WERI-Rb-1 (cell line): ENCODE measurements at regions not wholly inside any gene's neighbourhood (a gene's known extent, or its start where the extent isn't known, plus 50 kb on each side); places are given as distances from the start of the nearest gene placed in this dataset.

Source experiments
- DNase-seq: peaks from one replicate; pipeline ENCODE4 v3.0.0-alpha.2; 2020
- H3K27ac ChIP-seq: fragments of 250-450 bp; sonication (Bioruptor Pico); 2 replicates; pipeline ENCODE4 v1.5.1; 2020; ENCODE audit warnings: mild to moderate bottlenecking, moderate library complexity
- H3K27me3 ChIP-seq: fragments of 250-450 bp; sonication (Bioruptor Pico); 2 replicates; pipeline ENCODE4 v1.5.1; 2021; ENCODE audit warnings: mild to moderate bottlenecking, low read depth, moderate library complexity; ENCODE audit not compliant: insufficient read depth, severe bottlenecking
- H3K36me3 ChIP-seq: fragments of 250-450 bp; sonication (Bioruptor Pico); 2 replicates; pipeline ENCODE4 v1.5.1; 2020; ENCODE audit warnings: mild to moderate bottlenecking, moderate library complexity
- H3K4me3 ChIP-seq: 2 replicates; pipeline ENCODE4 v1.5.1; 2011; ENCODE audit warnings: low read depth, mild to moderate bottlenecking, control low read depth, low read length
- H3K9me3 ChIP-seq: fragments of 250-450 bp; sonication (Bioruptor Pico); 2 replicates; pipeline ENCODE4 v1.5.1; 2021; ENCODE audit warnings: mild to moderate bottlenecking, moderate library complexity; ENCODE audit not compliant: severe bottlenecking
- TF ChIP-seq, protein P1 (sequence below): IDR thresholded peaks from 2 replicates; pipeline ENCODE4 v1.5.1; 2011; ENCODE audit warnings: low read depth, mild to moderate bottlenecking, control low read depth, inconsistent platforms, low read length

DNA sequence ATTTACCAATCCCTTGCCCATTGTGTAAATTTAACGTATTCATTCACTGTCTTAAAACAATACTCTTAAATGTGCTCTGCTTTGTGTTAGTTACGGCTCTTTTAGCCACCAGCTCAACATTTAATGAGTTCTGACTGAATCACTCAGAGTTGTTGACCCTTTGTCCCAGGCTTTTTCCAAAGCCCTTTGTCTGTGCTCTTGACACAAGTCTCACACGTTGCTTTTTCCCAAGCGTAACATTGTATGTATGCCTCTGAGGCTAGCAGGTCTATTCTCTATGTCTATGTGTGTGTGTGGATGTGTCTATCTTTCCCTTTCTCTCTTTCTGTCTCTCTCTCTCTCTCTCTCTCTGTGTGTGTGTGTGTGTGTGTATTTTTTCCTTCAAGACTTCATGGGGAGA is 435.4 kb upstream of the GOLIM4 start:
- Histone ChIP-seq H3K36me3 (no peaks in the 10 kb centered on the region), H3K27me3 (no peaks in the 10 kb centered on the region), H3K9me3 (no peaks in the 10 kb centered on the region), H3K27ac (no peak overlapping the region), H3K4me3 (no peak overlapping the region)
- TF ChIP-seq, protein P1, sequence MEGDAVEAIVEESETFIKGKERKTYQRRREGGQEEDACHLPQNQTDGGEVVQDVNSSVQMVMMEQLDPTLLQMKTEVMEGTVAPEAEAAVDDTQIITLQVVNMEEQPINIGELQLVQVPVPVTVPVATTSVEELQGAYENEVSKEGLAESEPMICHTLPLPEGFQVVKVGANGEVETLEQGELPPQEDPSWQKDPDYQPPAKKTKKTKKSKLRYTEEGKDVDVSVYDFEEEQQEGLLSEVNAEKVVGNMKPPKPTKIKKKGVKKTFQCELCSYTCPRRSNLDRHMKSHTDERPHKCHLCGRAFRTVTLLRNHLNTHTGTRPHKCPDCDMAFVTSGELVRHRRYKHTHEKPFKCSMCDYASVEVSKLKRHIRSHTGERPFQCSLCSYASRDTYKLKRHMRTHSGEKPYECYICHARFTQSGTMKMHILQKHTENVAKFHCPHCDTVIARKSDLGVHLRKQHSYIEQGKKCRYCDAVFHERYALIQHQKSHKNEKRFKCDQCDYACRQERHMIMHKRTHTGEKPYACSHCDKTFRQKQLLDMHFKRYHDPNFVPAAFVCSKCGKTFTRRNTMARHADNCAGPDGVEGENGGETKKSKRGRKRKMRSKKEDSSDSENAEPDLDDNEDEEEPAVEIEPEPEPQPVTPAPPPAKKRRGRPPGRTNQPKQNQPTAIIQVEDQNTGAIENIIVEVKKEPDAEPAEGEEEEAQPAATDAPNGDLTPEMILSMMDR = no peak
- no peak for DNase-seq

DNA sequence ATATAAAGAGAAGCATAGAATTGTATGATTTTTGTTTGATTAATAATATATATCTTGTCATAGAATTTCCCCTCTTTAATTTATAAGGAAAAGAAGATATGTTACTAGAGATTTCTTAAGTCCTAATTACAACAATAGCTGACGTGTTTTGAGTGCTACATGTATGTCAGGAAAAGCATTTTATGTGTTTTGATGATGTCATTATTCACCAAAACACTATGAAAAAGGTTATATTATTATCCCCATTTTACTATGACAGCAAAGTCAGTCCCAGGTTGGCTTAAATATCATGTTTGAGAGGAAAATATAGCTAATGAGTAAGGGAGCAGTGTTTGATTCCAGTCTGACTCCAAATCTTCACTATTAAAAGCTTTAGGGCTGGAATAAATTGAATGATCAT is 428.4 kb upstream of the GOLIM4 start:
- Histone ChIP-seq H3K4me3 (no peak overlapping the region), H3K9me3 (no peaks in the 10 kb centered on the region), H3K36me3 (no peaks in the 10 kb centered on the region), H3K27me3 (no peaks in the 10 kb centered on the region), H3K27ac (no peak overlapping the region)
- TF ChIP-seq, protein P1 = no peak
- no peak for DNase-seq

DNA sequence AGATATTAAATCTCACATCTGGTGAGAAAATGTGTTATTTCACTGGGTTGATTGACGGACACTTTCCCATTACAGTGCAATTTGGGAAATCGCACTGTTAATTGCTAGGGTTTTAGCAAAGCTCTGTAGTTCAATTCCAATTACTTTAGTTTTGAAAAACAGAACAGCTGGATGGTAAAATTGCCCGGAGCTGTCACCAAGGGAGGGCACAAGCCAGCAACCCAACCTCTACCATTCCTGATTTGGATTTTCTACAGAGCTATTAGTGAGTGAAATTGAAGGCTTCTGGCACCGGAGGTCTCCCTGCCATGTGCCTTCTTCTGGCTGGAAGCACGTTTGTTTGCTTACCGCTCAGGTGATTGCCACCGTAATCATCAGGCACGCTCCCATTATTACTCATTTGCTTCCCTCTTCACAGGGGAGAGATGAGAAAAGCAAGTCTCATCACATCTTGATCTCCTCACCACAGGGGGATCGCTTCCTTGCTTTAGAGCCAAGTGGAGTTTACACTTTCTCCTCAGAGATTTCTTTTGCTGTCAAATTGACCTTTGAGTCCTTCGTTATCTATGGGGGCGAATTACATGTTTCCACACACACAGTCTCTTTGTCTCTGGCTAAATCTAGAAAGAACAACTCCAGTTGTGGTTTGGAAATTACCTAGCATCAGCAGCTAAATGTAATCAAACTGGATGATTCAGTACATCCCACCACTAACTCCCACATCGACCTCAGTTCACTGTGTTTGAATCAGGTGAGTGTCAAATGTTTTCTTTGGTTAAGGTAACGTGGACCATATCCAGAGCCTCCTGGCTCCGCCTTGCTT is 421.7 kb upstream of the GOLIM4 start:
- Histone ChIP-seq H3K9me3 (no peaks in the 10 kb centered on the region), H3K4me3 (no peak overlapping the region), H3K27ac (no peak overlapping the region), H3K36me3 (no peaks in the 10 kb centered on the region), H3K27me3 (no peaks in the 10 kb centered on the region)
- DNase-seq = no peak
- TF ChIP-seq, protein P1 = no peak

DNA sequence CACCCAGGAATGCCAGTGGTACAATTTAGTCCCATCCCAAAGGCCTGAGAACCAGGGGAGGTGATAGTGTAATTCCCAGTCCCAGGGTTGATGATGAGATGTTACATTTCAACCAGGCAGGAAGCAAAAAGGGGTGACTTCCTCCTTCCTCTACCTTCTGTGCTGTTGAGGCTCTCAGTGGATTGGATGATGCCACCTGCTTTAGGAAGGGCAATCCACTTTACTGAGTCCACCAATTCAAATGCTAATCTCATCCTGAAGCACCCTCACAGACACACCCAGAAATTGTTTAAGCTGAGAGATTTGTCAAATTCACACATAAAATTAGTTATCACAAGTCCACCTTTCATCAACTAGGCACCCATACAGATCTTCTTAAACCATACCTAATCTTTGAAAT is 418.5 kb upstream of the GOLIM4 start:
- Histone ChIP-seq H3K27me3 (no peaks in the 10 kb centered on the region), H3K36me3 (no peaks in the 10 kb centered on the region), H3K27ac (no peak overlapping the region), H3K9me3 (no peaks in the 10 kb centered on the region), H3K4me3 (no peak overlapping the region)
- no peak for DNase-seq
- TF ChIP-seq, protein P1 = no peak

DNA sequence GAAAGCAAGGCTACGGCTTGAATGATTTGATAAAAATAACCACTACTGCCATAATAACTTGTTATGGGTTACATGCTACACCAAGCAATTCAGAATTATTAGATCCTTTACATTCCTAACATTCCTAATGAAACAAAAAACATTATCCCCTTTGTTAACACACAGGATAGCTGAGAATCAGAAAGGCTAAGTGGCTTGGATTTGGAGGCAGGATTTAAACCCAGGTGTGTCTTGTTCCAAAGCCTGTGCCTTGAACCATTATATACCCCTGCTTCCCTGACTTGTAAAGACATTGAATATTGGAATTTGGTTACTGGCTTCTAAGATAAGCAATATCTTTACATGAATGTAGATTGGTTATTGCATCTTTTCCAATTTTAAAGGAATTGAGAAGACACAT is 417.1 kb upstream of the GOLIM4 start:
- H3K4me3 ChIP-seq = no peak overlapping the region
- H3K36me3 ChIP-seq = no peaks in the 10 kb centered on the region
- H3K27ac ChIP-seq = no peak overlapping the region
- DNase-seq = no peak
- H3K27me3 ChIP-seq = no peaks in the 10 kb centered on the region
- TF ChIP-seq, protein P1 = no peak
- no peaks in the 10 kb centered on the region for H3K9me3 ChIP-seq
